SU-DHL-6 (cell line): ENCODE measurements at regions not wholly inside any gene's neighbourhood (a gene's known extent, or its start where the extent isn't known, plus 50 kb on each side); places are given as distances from the start of the nearest gene placed in this dataset.

ENCODE experiments used
- H2AFZ ChIP-seq: fragments of 200-600 bp; sonication (generic); 2 replicates; pipeline ENCODE4 v1.6.1; 2014; ENCODE audit warnings: low read depth, mild to moderate bottlenecking, moderate library complexity, mixed read lengths, antibody characterized with exemption, low read length; ENCODE audit not compliant: severe bottlenecking
- H3F3A ChIP-seq: fragments of 200-600 bp; shearing (Covaris generic); 2 replicates; pipeline ENCODE4 v1.6.0; 2016; ENCODE audit warnings: antibody characterized with exemption, mild to moderate bottlenecking; ENCODE audit not compliant: insufficient read depth
- H3K27ac ChIP-seq: fragments of 200-600 bp; sonication (generic); 2 replicates; pipeline ENCODE4 v1.5.1; 2016; ENCODE audit warnings: low read depth, mild to moderate bottlenecking, low read length, moderate library complexity, mixed read lengths
- H3K27me3 ChIP-seq: fragments of 200-600 bp; sonication (generic), shearing (Covaris generic); 2 replicates; pipeline ENCODE4 v1.6.0; 2014; ENCODE audit warnings: mild to moderate bottlenecking, low read length
- H3K36me3 ChIP-seq: fragments of 200-600 bp; sonication (generic); 2 replicates; pipeline ENCODE4 v1.6.1; 2014; ENCODE audit warnings: mild to moderate bottlenecking, low read length, mixed read lengths
- H3K4me2 ChIP-seq: fragments of 300-600, 200-600 bp; shearing (Covaris generic), sonication (generic); 2 replicates; pipeline ENCODE4 v1.6.0; 2014; ENCODE audit warnings: low read length, low read depth, mild to moderate bottlenecking; ENCODE audit not compliant: poor library complexity, severe bottlenecking
- H3K4me3 ChIP-seq: fragments of 200-600 bp; sonication (generic); 2 replicates; pipeline ENCODE4 v1.5.1; 2014; ENCODE audit warnings: antibody characterized with exemption, low read length, mild to moderate bottlenecking, mixed read lengths; ENCODE audit not compliant: insufficient read depth, poor library complexity, severe bottlenecking
- H3K79me2 ChIP-seq: fragments of 200-600 bp; sonication (generic); 2 replicates; pipeline ENCODE4 v1.6.1; 2014; ENCODE audit warnings: mild to moderate bottlenecking, low read length, moderate library complexity; ENCODE audit not compliant: insufficient read depth
- H3K9ac ChIP-seq: fragments of 200-600 bp; sonication (generic); 2 replicates; pipeline ENCODE4 v1.7.0; 2014; ENCODE audit warnings: mild to moderate bottlenecking, low read length
- H3K9me2 ChIP-seq: fragments of 200-600 bp; sonication (generic); replicated peaks from 2 replicates; pipeline ENCODE4 v1.6.1; 2014; ENCODE audit warnings: low read length; ENCODE audit not compliant: insufficient read depth
- H3K9me3 ChIP-seq: fragments of 200-600 bp; sonication (generic); 2 replicates; pipeline ENCODE4 v1.6.1; 2014; ENCODE audit warnings: low read length, mixed read lengths; ENCODE audit not compliant: insufficient read depth
- H4K20me1 ChIP-seq: fragments of 200-600 bp; sonication (generic); 2 replicates; pipeline ENCODE4 v1.6.1; 2014; ENCODE audit warnings: low read depth, mild to moderate bottlenecking, antibody characterized with exemption, low read length, moderate library complexity, mixed read lengths
- EZH2phosphoT487 ChIP-seq: fragments of 200-600 bp; sonication (generic), shearing (Covaris generic); conservative IDR thresholded peaks from 2 replicates; pipeline ENCODE4 v1.6.1; 2018; ENCODE audit warnings: mild to moderate bottlenecking, antibody characterized with exemption, low read length, moderate library complexity, mixed read lengths
- TF ChIP-seq, protein P1 (sequence below): fragments of 200-600 bp; sonication (generic); IDR thresholded peaks from one replicate; pipeline ENCODE4 v1.5.1; 2017; ENCODE audit warnings: antibody characterized with exemption, mild to moderate bottlenecking, low read length, moderate library complexity; ENCODE audit not compliant: insufficient read depth, poor library complexity, severe bottlenecking

DNA sequence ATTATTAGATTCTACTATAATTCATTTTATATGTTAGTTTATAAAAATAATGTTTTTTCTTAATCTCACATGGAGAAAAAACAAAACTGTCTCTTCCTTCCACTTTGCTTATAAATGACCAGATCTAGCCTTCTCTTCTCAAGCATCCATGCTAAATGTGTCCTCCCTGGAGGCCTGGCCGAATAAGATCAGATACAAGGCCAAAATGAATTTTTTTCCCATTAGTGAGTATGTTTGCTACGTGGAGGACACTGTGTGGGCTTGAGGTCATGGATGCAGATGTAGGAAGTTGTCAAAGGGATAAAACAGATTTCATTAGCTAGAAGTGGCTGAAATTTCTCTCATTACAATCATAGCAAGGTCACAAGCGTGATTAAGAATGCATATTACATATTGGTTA is 1244.9 kb upstream of the SEL1L start:
- no peak overlapping the region for H3K27ac ChIP-seq
- H3K4me2 ChIP-seq: no peak overlapping the region
- no peaks in the 10 kb centered on the region for H3F3A ChIP-seq
- H3K9me3 ChIP-seq: no peaks in the 10 kb centered on the region
- H4K20me1 ChIP-seq: no peaks in the 10 kb centered on the region
- no peak overlapping the region for H3K9ac ChIP-seq
- H3K79me2 ChIP-seq: no peaks in the 10 kb centered on the region
- no peak overlapping the region for H2AFZ ChIP-seq
- no peaks in the 10 kb centered on the region for H3K9me2 ChIP-seq
- no peaks in the 10 kb centered on the region for H3K27me3 ChIP-seq
- no peak overlapping the region for H3K4me3 ChIP-seq
- no peaks in the 10 kb centered on the region for H3K36me3 ChIP-seq
- TF ChIP-seq EZH2phosphoT487: no peak
- TF ChIP-seq, protein P1, sequence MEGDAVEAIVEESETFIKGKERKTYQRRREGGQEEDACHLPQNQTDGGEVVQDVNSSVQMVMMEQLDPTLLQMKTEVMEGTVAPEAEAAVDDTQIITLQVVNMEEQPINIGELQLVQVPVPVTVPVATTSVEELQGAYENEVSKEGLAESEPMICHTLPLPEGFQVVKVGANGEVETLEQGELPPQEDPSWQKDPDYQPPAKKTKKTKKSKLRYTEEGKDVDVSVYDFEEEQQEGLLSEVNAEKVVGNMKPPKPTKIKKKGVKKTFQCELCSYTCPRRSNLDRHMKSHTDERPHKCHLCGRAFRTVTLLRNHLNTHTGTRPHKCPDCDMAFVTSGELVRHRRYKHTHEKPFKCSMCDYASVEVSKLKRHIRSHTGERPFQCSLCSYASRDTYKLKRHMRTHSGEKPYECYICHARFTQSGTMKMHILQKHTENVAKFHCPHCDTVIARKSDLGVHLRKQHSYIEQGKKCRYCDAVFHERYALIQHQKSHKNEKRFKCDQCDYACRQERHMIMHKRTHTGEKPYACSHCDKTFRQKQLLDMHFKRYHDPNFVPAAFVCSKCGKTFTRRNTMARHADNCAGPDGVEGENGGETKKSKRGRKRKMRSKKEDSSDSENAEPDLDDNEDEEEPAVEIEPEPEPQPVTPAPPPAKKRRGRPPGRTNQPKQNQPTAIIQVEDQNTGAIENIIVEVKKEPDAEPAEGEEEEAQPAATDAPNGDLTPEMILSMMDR: no peak

DNA sequence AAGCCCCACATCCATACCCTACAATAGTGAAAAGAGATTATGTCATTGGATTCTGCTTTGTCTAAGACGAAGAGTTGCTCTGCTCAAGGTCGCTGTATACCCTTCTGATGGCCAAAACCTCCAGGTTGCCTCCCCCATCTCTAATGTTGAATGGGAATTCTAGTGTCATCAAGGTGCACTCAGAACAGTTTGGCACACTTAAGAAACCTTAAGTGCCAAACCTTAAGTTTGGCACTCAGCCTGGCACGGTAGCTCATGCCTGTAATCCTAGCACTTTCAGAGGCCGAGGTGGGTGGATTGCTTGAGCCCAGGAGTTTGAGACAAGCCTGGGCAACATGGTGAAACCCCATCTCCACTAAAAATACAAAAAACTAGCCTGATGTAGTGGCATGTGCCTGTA is 1245.6 kb upstream of the SEL1L start:
- no peaks in the 10 kb centered on the region for H3K9me3 ChIP-seq
- no peak overlapping the region for H3K4me3 ChIP-seq
- no peak overlapping the region for H2AFZ ChIP-seq
- no peaks in the 10 kb centered on the region for H3K9me2 ChIP-seq
- TF ChIP-seq, protein P1: no peak
- no peak for TF ChIP-seq EZH2phosphoT487
- no peaks in the 10 kb centered on the region for H3K36me3 ChIP-seq
- H3F3A ChIP-seq: no peaks in the 10 kb centered on the region
- H3K27me3 ChIP-seq: no peaks in the 10 kb centered on the region
- H3K9ac ChIP-seq: no peak overlapping the region
- no peak overlapping the region for H3K4me2 ChIP-seq
- no peak overlapping the region for H3K27ac ChIP-seq
- H4K20me1 ChIP-seq: no peaks in the 10 kb centered on the region
- H3K79me2 ChIP-seq: no peaks in the 10 kb centered on the region

DNA sequence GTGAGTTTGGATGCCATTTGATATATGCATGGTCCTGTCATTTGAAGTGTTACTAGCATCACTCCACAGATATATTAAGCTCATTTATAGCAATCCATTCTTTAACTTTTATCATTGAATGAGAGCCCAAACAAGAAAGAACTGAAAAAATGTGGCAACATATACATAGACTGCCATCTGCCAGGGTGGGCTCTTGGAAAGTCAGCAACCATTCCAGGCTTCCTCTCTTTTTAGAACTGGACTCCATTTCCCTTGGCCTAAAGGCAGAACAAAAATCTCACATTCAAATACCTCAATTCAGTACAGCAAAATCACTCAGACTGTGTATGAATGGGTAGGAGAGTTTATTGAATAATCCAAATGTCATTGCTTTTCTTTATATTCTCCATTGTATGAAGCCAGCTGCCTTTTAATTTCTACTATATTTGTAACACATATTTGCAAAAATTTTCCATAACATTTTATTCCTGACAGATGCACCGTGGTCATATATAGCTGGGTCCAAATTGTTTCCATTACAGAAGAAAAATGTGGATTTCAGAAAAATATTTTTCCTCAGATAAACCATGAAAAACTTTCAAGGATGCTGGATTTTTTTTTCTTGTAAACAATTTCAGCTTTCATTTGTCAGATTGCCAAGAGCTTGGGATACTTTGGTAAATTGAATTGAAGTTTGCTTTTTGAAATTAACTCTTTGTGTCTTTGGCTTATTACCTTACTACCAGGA is 1252.3 kb upstream of the SEL1L start:
- Histone ChIP-seq H3K27ac (no peak overlapping the region), H3K79me2 (no peaks in the 10 kb centered on the region), H2AFZ (no peak overlapping the region), H3K4me2 (no peak overlapping the region), H3K9me2 (no peaks in the 10 kb centered on the region), H4K20me1 (no peaks in the 10 kb centered on the region), H3K27me3 (no peaks in the 10 kb centered on the region), H3K9me3 (no peaks in the 10 kb centered on the region), H3K36me3 (no peaks in the 10 kb centered on the region), H3K4me3 (no peak overlapping the region), H3K9ac (no peak overlapping the region), H3F3A (no peaks in the 10 kb centered on the region)
- TF ChIP-seq, protein P1: no peak
- TF ChIP-seq EZH2phosphoT487: no peak
